ENCODE measurements at regions not wholly inside any gene's neighbourhood (a gene's known extent, or its start where the extent isn't known, plus 50 kb on each side); places are given as distances from the start of the nearest gene placed in this dataset.
"Not testable (repeated sequence)": the region's sequence is repeated elsewhere in the genome, so short reads cannot be mapped to it uniquely, and the experiment has no call there.

GRCh38 chr4:49147596-49147995, 161.5 kb downstream of the CWH43 start:
- TF ChIP-seq, protein P1, sequence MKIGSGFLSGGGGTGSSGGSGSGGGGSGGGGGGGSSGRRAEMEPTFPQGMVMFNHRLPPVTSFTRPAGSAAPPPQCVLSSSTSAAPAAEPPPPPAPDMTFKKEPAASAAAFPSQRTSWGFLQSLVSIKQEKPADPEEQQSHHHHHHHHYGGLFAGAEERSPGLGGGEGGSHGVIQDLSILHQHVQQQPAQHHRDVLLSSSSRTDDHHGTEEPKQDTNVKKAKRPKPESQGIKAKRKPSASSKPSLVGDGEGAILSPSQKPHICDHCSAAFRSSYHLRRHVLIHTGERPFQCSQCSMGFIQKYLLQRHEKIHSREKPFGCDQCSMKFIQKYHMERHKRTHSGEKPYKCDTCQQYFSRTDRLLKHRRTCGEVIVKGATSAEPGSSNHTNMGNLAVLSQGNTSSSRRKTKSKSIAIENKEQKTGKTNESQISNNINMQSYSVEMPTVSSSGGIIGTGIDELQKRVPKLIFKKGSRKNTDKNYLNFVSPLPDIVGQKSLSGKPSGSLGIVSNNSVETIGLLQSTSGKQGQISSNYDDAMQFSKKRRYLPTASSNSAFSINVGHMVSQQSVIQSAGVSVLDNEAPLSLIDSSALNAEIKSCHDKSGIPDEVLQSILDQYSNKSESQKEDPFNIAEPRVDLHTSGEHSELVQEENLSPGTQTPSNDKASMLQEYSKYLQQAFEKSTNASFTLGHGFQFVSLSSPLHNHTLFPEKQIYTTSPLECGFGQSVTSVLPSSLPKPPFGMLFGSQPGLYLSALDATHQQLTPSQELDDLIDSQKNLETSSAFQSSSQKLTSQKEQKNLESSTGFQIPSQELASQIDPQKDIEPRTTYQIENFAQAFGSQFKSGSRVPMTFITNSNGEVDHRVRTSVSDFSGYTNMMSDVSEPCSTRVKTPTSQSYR (CRISPR knock-in tag; IDR thresholded peaks at IDR 0.05): not testable (repeated sequence)
- TF ChIP-seq CTCF (IDR thresholded peaks at IDR 0.05); CREB1 (CRISPR knock-in tag; IDR thresholded peaks at IDR 0.05); TCF7 (CRISPR knock-in tag; IDR thresholded peaks at IDR 0.05; ENCODE audit: low read depth); FOXJ3 (CRISPR knock-in tag; IDR thresholded peaks at IDR 0.05; ENCODE audit: borderline replicate concordance); ZNF219 (CRISPR knock-in tag; IDR thresholded peaks at IDR 0.05; ENCODE audit: borderline replicate concordance); CREM (CRISPR knock-in tag; IDR thresholded peaks at IDR 0.05); RELA (CRISPR knock-in tag; IDR thresholded peaks at IDR 0.05; ENCODE audit: borderline replicate concordance); NFYB (CRISPR knock-in tag; conservative IDR thresholded peaks at IDR 0.05; ENCODE audit: low read depth): not testable (repeated sequence)
- TF ChIP-seq, protein P2, sequence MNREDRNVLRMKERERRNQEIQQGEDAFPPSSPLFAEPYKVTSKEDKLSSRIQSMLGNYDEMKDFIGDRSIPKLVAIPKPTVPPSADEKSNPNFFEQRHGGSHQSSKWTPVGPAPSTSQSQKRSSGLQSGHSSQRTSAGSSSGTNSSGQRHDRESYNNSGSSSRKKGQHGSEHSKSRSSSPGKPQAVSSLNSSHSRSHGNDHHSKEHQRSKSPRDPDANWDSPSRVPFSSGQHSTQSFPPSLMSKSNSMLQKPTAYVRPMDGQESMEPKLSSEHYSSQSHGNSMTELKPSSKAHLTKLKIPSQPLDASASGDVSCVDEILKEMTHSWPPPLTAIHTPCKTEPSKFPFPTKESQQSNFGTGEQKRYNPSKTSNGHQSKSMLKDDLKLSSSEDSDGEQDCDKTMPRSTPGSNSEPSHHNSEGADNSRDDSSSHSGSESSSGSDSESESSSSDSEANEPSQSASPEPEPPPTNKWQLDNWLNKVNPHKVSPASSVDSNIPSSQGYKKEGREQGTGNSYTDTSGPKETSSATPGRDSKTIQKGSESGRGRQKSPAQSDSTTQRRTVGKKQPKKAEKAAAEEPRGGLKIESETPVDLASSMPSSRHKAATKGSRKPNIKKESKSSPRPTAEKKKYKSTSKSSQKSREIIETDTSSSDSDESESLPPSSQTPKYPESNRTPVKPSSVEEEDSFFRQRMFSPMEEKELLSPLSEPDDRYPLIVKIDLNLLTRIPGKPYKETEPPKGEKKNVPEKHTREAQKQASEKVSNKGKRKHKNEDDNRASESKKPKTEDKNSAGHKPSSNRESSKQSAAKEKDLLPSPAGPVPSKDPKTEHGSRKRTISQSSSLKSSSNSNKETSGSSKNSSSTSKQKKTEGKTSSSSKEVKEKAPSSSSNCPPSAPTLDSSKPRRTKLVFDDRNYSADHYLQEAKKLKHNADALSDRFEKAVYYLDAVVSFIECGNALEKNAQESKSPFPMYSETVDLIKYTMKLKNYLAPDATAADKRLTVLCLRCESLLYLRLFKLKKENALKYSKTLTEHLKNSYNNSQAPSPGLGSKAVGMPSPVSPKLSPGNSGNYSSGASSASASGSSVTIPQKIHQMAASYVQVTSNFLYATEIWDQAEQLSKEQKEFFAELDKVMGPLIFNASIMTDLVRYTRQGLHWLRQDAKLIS (CRISPR knock-in tag; IDR thresholded peaks at IDR 0.05; ENCODE audit: borderline replicate concordance): not testable (repeated sequence)

Measured in WTC11 (cell line).